K562 (cell line): ENCODE measurements at regions not wholly inside any gene's neighbourhood (a gene's known extent, or its start where the extent isn't known, plus 50 kb on each side); places are given as distances from the start of the nearest gene placed in this dataset.

ENCODE experiments used
- ATF7 ChIP-seq: fragments of 450-650 bp; IDR thresholded peaks from 2 replicates; pipeline ENCODE4 v1.7.1; 2014; ENCODE audit warnings: mild to moderate bottlenecking, moderate library complexity
- TCF3 ChIP-seq: sonication (generic); formaldehyde crosslinking; IDR thresholded peaks from 2 replicates; pipeline ENCODE4 v1.4.0; 2020; ENCODE audit warnings: mild to moderate bottlenecking, missing genetic modification reagents
- TCF7 ChIP-seq: sonication (generic); IDR thresholded peaks from 2 replicates; pipeline ENCODE4 v1.6.1; 2016; ENCODE audit warnings: antibody characterized with exemption, borderline replicate concordance
- ZBTB7A ChIP-seq: IDR thresholded peaks from 2 replicates; pipeline ENCODE4 v1.6.1; 2011; ENCODE audit warnings: low read depth, mild to moderate bottlenecking, low read length, moderate library complexity, borderline replicate concordance; ENCODE audit not compliant: control insufficient read depth
- TF ChIP-seq, protein P1 (sequence below), 2 experiments: fragments of 450-650 bp in 1 of 2; sonication (generic) in 1 of 2; formaldehyde crosslinking in 1 of 2; IDR thresholded peaks; 2 replicates each; pipeline versions ENCODE4 v1.7.1 to v1.9.0; 2016 to 2022; ENCODE audit warnings: inconsistent platforms in 1 of 2, mild to moderate bottlenecking in 1 of 2, missing genetic modification reagents in 1 of 2
- TF ChIP-seq, protein P2 (sequence below), 3 experiments: IDR thresholded peaks in 2 of 3; conservative IDR thresholded peaks in 1 of 3; 2 replicates each; pipeline ENCODE4 v1.5.1; 2011 to 2012; ENCODE audit warnings: low read length in 3 of 3, mild to moderate bottlenecking in 3 of 3, control low read depth in 2 of 3, improper control_type of control experiment in 1 of 3, inconsistent platforms in 1 of 3, low read depth in 1 of 3, mixed read lengths in 1 of 3, moderate library complexity in 1 of 3; ENCODE audit not compliant: insufficient read depth in 2 of 3
- TF ChIP-seq, protein P3 (sequence below), 2 experiments: fragments of 450-650 bp; formaldehyde crosslinking in 1 of 2; IDR thresholded peaks; 2 replicates each; pipeline versions ENCODE4 v1.4.0 to v1.6.1; 2014 to 2020; ENCODE audit warnings: mild to moderate bottlenecking in 2 of 2, borderline replicate concordance in 1 of 2, low read depth in 1 of 2
- TF ChIP-seq, protein P4 (sequence below), 3 experiments: fragments of 200-800 bp in 1 of 3; sonication (Bioruptor generic) in 1 of 3; sonication (generic) in 1 of 3; formaldehyde crosslinking in 1 of 3; IDR thresholded peaks; 2 replicates each; pipeline versions ENCODE4 v1.6.1 to v1.8.0; 2016 to 2022; ENCODE audit warnings: mild to moderate bottlenecking in 2 of 3, missing compliant biosample characterization in 2 of 3, missing genetic modification characterization in 2 of 3, missing genetic modification reagents in 1 of 3

DNA sequence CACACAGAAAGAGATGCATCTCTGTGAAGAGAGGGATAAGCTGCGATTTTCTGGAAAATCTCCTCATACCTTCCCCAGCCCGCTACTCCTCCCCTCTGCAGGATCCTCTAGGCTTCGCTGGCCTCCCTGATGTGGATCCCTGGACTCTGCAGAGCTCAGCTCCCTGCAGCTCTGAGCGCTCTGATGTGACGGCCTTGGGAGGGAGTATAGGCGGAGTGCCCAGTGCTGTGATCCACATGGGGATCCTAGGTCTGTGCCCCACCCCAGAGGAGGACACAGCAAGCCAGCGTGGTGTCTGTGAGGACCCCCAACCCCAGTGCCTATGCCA is 111.0 kb downstream of the GYPC start:
- TF ChIP-seq TCF3 (CRISPR knock-in tag) (no peak), TCF7 (no peak), ATF7 (no peak), ZBTB7A (no peak)
- TF ChIP-seq, protein P1, sequence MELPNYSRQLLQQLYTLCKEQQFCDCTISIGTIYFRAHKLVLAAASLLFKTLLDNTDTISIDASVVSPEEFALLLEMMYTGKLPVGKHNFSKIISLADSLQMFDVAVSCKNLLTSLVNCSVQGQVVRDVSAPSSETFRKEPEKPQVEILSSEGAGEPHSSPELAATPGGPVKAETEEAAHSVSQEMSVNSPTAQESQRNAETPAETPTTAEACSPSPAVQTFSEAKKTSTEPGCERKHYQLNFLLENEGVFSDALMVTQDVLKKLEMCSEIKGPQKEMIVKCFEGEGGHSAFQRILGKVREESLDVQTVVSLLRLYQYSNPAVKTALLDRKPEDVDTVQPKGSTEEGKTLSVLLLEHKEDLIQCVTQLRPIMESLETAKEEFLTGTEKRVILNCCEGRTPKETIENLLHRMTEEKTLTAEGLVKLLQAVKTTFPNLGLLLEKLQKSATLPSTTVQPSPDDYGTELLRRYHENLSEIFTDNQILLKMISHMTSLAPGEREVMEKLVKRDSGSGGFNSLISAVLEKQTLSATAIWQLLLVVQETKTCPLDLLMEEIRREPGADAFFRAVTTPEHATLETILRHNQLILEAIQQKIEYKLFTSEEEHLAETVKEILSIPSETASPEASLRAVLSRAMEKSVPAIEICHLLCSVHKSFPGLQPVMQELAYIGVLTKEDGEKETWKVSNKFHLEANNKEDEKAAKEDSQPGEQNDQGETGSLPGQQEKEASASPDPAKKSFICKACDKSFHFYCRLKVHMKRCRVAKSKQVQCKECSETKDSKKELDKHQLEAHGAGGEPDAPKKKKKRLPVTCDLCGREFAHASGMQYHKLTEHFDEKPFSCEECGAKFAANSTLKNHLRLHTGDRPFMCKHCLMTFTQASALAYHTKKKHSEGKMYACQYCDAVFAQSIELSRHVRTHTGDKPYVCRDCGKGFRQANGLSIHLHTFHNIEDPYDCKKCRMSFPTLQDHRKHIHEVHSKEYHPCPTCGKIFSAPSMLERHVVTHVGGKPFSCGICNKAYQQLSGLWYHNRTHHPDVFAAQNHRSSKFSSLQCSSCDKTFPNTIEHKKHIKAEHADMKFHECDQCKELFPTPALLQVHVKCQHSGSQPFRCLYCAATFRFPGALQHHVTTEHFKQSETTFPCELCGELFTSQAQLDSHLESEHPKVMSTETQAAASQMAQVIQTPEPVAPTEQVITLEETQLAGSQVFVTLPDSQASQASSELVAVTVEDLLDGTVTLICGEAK (IDR thresholded peaks at IDR 0.05): no peak
- TF ChIP-seq, protein P1 (CRISPR knock-in tag; IDR thresholded peaks at IDR 0.05): no peak
- TF ChIP-seq, protein P2, sequence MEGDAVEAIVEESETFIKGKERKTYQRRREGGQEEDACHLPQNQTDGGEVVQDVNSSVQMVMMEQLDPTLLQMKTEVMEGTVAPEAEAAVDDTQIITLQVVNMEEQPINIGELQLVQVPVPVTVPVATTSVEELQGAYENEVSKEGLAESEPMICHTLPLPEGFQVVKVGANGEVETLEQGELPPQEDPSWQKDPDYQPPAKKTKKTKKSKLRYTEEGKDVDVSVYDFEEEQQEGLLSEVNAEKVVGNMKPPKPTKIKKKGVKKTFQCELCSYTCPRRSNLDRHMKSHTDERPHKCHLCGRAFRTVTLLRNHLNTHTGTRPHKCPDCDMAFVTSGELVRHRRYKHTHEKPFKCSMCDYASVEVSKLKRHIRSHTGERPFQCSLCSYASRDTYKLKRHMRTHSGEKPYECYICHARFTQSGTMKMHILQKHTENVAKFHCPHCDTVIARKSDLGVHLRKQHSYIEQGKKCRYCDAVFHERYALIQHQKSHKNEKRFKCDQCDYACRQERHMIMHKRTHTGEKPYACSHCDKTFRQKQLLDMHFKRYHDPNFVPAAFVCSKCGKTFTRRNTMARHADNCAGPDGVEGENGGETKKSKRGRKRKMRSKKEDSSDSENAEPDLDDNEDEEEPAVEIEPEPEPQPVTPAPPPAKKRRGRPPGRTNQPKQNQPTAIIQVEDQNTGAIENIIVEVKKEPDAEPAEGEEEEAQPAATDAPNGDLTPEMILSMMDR (IDR thresholded peaks at IDR 0.05 in 2 of 3, conservative IDR thresholded peaks at IDR 0.05 in 1 of 3; ENCODE audit: insufficient read depth in 2 of 3, low read depth in 1 of 3, low read length in 3 of 3): no peak
- TF ChIP-seq, protein P3, sequence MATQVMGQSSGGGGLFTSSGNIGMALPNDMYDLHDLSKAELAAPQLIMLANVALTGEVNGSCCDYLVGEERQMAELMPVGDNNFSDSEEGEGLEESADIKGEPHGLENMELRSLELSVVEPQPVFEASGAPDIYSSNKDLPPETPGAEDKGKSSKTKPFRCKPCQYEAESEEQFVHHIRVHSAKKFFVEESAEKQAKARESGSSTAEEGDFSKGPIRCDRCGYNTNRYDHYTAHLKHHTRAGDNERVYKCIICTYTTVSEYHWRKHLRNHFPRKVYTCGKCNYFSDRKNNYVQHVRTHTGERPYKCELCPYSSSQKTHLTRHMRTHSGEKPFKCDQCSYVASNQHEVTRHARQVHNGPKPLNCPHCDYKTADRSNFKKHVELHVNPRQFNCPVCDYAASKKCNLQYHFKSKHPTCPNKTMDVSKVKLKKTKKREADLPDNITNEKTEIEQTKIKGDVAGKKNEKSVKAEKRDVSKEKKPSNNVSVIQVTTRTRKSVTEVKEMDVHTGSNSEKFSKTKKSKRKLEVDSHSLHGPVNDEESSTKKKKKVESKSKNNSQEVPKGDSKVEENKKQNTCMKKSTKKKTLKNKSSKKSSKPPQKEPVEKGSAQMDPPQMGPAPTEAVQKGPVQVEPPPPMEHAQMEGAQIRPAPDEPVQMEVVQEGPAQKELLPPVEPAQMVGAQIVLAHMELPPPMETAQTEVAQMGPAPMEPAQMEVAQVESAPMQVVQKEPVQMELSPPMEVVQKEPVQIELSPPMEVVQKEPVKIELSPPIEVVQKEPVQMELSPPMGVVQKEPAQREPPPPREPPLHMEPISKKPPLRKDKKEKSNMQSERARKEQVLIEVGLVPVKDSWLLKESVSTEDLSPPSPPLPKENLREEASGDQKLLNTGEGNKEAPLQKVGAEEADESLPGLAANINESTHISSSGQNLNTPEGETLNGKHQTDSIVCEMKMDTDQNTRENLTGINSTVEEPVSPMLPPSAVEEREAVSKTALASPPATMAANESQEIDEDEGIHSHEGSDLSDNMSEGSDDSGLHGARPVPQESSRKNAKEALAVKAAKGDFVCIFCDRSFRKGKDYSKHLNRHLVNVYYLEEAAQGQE (IDR thresholded peaks at IDR 0.05; ENCODE audit: borderline replicate concordance): no peak
- TF ChIP-seq, protein P3 (CRISPR knock-in tag; IDR thresholded peaks at IDR 0.05; ENCODE audit: low read depth): no peak
- TF ChIP-seq, protein P4, sequence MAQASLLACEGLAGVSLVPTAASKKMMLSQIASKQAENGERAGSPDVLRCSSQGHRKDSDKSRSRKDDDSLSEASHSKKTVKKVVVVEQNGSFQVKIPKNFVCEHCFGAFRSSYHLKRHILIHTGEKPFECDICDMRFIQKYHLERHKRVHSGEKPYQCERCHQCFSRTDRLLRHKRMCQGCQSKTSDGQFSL (CRISPR knock-in tag; IDR thresholded peaks at IDR 0.05): no peak
- TF ChIP-seq, protein P4 (tag; IDR thresholded peaks at IDR 0.05): no peak
